ENCODE measurements at regions not wholly inside any gene's neighbourhood (a gene's known extent, or its start where the extent isn't known, plus 50 kb on each side); places are given as distances from the start of the nearest gene placed in this dataset.
"Not testable (repeated sequence)": the region's sequence is repeated elsewhere in the genome, so short reads cannot be mapped to it uniquely, and the experiment has no call there.

- in situ Hi-C loops (cut with HindIII; ENCODE audit: low sequenced_read_pairs) = no loop called here
- no peak overlapping the region for H3K4me3 ChIP-seq (ENCODE audit: low read depth, low read length)
- no peak for TF ChIP-seq CTCF (IDR thresholded peaks at IDR 0.05; ENCODE audit: low read depth, low read length)
- DNase-seq (ENCODE audit: low read depth, low spot score) = no peak
Observed at GRCh38 chr2:82740527-82740926, 1718.6 kb downstream of the SUCLG1 start.

- in situ Hi-C loops (cut with HindIII; ENCODE audit: low sequenced_read_pairs); H3K4me3 ChIP-seq (ENCODE audit: low read depth, low read length); DNase-seq (ENCODE audit: low read depth, low spot score): not testable (repeated sequence)
Observed at GRCh38 chr2:82737965-82738364, 1721.1 kb downstream of the SUCLG1 start.

- no peak for TF ChIP-seq CTCF (IDR thresholded peaks at IDR 0.05; ENCODE audit: low read depth, low read length)
- H3K4me3 ChIP-seq (ENCODE audit: low read depth, low read length) = no peak overlapping the region
- no peak for DNase-seq (ENCODE audit: low read depth, low spot score)
- in situ Hi-C loops (cut with HindIII; ENCODE audit: low sequenced_read_pairs) = no loop called here
Observed at GRCh38 chr2:82735336-82735735, 1723.7 kb downstream of the SUCLG1 start.

GRCh38 chr2:82731824-82732223 is 1727.3 kb downstream of the SUCLG1 start:
- TF ChIP-seq CTCF (IDR thresholded peaks at IDR 0.05; ENCODE audit: low read depth, low read length) = no peak

GRCh38 chr2:82730811-82731210 is 1728.3 kb downstream of the SUCLG1 start:
- no peak overlapping the region for H3K4me3 ChIP-seq (ENCODE audit: low read depth, low read length)
- in situ Hi-C loops (cut with HindIII; ENCODE audit: low sequenced_read_pairs) = no loop called here
- no peak for TF ChIP-seq CTCF (IDR thresholded peaks at IDR 0.05; ENCODE audit: low read depth, low read length)
- DNase-seq (ENCODE audit: low read depth, low spot score) = no peak

More at GRCh38 chr2:82731824-82732223, 1727.3 kb downstream of the SUCLG1 start:
- no peak for DNase-seq (ENCODE audit: low read depth, low spot score)
- H3K4me3 ChIP-seq (ENCODE audit: low read depth, low read length) = no peak overlapping the region
- in situ Hi-C loops (cut with HindIII; ENCODE audit: low sequenced_read_pairs) = no loop called here

GRCh38 chr2:82728090-82728489 is 1731.0 kb downstream of the SUCLG1 start:
- no peak for TF ChIP-seq CTCF (IDR thresholded peaks at IDR 0.05; ENCODE audit: low read depth, low read length)
- in situ Hi-C loops (cut with HindIII; ENCODE audit: low sequenced_read_pairs) = no loop called here
- no peak for DNase-seq (ENCODE audit: low read depth, low spot score)
- no peak overlapping the region for H3K4me3 ChIP-seq (ENCODE audit: low read depth, low read length)

GRCh38 chr2:82708681-82709080 is 1750.4 kb downstream of the SUCLG1 start:
- in situ Hi-C loops (cut with HindIII; ENCODE audit: low sequenced_read_pairs) = no loop called here

More at GRCh38 chr2:82708681-82709080, 1750.4 kb downstream of the SUCLG1 start:
- no peak for DNase-seq (ENCODE audit: low read depth, low spot score)
- H3K4me3 ChIP-seq (ENCODE audit: low read depth, low read length) = no peak overlapping the region
- no peak for TF ChIP-seq CTCF (IDR thresholded peaks at IDR 0.05; ENCODE audit: low read depth, low read length)

All from astrocyte of the spinal cord (primary cell).